Fibroblast of the conjunctiva (primary cell): ENCODE measurements at regions not wholly inside any gene's neighbourhood (a gene's known extent, or its start where the extent isn't known, plus 50 kb on each side); places are given as distances from the start of the nearest gene placed in this dataset.
A peak's percentile ranks its signal among the peaks of the same experiment; 100 is the strongest.

Experiments
- DNase-seq: peaks from one replicate; pipeline ENCODE4 v3.0.0-alpha.2; 2010; ENCODE audit warnings: low read depth

- DNase-seq: no peak
Observed at GRCh38 chr5:135218790-135219568, 180.1 kb downstream of the MACROH2A1 start.

- no peak for DNase-seq
Observed at GRCh38 chr5:135218486-135218755, 180.6 kb downstream of the MACROH2A1 start.

GRCh38 chr5:135217669-135218485 lies 181.2 kb downstream of the MACROH2A1 start:
- DNase-seq: no peak

DNA sequence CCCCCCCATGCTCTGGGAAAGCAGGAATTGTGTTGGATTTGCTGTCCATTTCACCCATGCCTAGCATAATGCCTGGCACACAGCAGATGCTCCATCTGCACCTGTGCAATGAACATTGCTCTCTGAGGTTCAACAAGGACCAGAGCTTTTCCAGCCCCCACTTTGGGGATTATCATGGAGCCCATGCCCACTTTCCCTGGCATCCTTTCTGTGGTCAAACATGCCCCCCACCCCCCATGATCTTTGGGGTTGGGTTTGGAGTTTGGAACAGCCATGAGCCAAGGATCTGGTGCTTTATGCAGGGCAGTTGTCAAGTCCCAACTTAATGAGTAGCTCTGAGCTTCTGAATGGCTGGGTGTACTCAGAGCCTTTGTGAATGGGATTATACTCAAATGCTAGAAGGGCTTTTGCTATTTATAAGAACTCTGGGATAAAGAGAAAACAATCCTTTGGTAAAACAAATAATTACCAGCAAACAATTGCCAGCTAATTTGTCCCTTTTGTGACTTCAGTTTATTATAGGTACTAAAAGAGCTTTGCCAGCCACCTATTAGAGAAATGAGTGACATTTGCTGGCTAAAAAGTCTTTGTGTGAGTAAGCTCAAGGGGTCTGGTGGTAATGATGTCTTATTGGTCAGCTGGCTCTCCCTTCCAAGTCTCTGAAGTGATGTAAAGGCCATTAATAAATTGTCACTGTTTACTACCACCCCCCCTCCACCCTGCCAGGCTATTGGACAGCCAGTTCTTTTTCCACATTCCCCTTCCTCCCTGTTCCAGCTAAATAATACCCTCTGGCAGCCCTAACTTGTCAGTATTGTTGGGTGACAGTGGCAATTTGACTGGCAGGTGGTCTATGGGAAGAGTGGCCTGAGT lies 182.3 kb downstream of the MACROH2A1 start:
- no peak for DNase-seq

- DNase-seq: no peak
Observed at GRCh38 chr5:135215617-135216470, 181.8 kb upstream of the PITX1 start.

DNA sequence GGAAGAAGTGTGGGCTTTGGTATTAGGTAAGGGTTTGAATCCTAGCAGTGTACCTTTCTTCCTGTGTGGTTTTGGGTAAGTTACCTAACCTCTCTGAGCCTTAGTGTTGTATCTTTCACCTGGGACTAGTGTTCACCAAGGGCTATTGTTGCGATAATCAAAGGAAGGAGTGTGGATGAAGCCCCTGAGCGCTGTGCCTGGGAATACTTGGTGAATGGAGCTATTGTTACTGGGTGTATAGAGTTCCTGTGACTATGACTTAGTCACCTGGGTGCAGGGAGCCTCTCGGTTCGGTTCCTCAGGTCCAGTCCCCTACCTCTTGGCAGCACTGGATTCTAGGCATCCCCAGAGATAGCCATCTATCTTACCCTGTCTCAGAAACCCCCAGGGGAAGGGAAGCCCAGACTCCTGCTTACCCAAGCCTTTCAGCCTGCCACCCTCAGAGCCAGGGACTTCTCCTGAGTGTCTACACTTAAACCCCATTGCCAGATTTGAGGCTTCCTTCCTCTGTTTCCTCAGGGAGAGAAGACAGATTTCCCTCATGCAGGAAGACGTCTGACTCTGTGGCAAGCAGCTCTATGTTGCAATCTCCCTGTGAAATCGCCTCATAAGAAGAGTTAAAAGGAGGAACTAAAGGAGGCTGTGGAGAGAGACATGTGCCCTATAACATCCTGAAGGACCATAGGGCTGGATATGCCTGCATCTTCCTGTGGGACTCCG lies 181.0 kb upstream of the PITX1 start:
- no peak for DNase-seq

- no peak for DNase-seq
Observed at GRCh38 chr5:135213466-135214239, 179.6 kb upstream of the PITX1 start.

GRCh38 chr5:135213027-135213386 lies 179.0 kb upstream of the PITX1 start:
- DNase-seq: no peak

GRCh38 chr5:135212361-135213026 lies 178.5 kb upstream of the PITX1 start:
- no peak for DNase-seq

DNA sequence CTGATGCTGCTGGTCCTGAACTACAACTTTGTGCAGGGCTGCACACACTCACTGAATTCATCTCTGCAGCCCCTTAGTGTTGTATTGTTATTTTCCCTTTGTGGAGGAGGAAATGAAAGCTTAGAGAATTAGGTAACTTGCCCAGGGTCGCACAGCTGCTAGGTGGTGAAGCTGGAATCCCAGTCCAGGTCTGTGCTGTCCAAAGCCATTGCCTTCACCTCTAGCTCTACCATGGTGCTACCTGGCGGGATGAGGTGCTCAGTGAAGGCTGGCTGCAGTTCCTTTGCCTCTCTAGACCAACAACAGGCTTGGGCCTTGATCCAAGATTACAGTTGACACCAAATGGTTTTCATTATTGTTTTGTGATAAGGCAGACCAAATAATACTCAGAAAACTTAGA lies 177.8 kb upstream of the PITX1 start:
- no peak for DNase-seq

- no peak for DNase-seq
Observed at GRCh38 chr5:135211083-135211790, 177.2 kb upstream of the PITX1 start.

GRCh38 chr5:135210286-135211055 lies 176.4 kb upstream of the PITX1 start:
- DNase-seq: no peak

DNA sequence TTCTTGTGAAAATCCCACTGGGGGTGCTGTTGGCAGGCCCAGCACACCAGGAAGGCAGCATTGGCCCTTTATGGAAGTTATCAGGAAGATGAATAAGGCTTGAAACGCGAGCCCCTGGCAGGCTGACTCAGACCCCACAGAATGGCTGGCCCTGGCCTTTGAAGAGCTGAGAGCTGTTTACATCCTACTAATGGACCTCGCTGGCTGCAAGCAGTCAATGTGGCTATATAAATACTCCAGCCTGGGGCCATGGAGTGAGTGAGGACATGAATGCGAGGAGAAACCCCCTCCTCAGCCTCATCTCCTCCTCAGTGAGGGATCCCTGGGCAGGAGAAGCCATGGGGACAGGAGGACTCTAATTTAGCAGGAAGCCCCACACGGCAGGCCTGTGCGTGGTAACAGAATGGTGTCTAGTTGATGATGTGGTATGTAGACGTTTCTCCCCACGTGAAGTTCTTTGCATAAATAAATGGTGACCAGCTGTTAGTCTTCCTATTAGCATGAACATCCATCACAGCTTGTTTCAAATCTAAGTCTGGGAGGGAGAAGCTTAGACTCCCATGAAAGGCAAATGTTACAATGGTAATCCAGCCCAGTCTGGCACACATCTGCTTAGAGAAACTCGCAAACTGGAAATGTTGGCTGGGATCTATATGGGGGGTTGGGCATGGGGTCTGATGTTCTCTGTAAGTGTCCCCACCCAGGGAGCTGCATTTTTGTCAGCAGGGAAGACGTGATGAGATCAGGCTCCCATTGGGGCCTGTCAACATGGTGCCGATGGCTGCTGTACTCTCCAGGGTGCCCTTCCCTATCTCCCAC lies 175.1 kb upstream of the PITX1 start:
- peak; percentile 93 for DNase-seq

- no peak for DNase-seq
Observed at GRCh38 chr5:135208555-135208902, 174.5 kb upstream of the PITX1 start.

GRCh38 chr5:135207866-135208265 lies 173.8 kb upstream of the PITX1 start:
- no peak for DNase-seq

- DNase-seq: no peak
Observed at GRCh38 chr5:135206862-135207261, 172.8 kb upstream of the PITX1 start.

DNA sequence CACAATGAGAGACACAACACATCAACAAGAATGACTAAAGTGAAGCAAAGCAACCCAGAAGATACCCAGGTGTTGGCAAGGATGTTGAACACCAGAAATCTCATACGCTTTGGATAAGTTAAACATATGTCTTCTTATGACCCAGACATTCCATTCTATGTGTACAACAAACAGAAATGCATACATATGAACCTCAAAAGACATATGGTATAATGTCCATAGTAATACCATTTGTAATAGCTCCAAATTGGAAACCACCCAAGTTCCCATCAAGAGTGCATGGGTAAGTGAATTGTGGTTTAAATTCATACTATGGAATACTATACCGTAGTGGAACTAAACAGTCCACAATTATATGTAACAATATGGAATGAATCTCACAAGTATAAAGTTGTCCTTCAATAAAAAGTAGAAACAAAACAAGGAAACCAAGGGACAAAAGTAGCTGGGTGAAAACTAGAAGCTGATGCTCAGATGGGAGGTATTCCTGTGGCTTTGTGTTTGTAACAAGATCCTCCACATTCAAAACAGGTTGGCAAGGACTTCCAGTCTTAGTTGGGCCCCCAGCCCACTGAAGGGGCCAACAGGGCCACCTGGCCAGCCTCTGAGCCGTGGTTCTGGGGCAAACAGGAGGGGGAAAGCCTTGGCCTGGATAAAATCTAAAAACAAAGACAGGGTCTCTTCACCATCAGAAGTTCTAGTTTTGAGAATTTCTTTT lies 171.8 kb upstream of the PITX1 start:
- no peak for DNase-seq
